ENCODE measurements at regions not wholly inside any gene's neighbourhood (a gene's known extent, or its start where the extent isn't known, plus 50 kb on each side); places are given as distances from the start of the nearest gene placed in this dataset.

DNA sequence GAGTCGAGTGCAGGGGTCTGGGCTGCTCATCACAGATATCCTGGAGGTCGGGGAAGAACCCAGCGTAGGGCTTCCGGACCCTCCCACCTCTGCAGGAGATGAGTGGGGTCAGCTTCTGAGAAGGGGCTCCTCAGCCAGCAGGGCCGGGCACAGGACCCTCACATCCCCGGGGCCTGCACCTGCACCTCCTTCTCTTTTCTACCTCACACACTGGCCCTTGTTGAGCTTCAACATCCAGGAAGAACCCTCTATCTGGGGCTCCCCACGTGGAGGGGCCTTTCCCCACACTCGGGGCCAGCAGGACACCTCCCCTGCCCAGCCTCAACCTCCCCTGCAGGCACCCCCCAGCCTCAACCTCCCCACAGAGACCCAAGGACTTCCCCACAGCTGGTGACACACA, 299.4 kb downstream of the CTTN start:
- TF ChIP-seq POLR2A (IDR thresholded peaks at IDR 0.05; ENCODE audit: insufficient read depth in 1 of 2, low read depth in 2 of 2, low read length in 2 of 2) (no peak), CREB1 (IDR thresholded peaks at IDR 0.05) (no peak), CREB1 (CRISPR knock-in tag; IDR thresholded peaks at IDR 0.05) (no peak), MAZ (IDR thresholded peaks at IDR 0.05; ENCODE audit: borderline replicate concordance, low read depth, low read length) (no peak), MAZ (CRISPR knock-in tag; IDR thresholded peaks at IDR 0.05; ENCODE audit: low read depth) (no peak), ZNF136 (CRISPR knock-in tag; IDR thresholded peaks at IDR 0.05; ENCODE audit: low read depth) (no peak)
- TF ChIP-seq, protein P1, sequence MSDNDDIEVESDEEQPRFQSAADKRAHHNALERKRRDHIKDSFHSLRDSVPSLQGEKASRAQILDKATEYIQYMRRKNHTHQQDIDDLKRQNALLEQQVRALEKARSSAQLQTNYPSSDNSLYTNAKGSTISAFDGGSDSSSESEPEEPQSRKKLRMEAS (IDR thresholded peaks at IDR 0.05): no peak
- TF ChIP-seq, protein P2, sequence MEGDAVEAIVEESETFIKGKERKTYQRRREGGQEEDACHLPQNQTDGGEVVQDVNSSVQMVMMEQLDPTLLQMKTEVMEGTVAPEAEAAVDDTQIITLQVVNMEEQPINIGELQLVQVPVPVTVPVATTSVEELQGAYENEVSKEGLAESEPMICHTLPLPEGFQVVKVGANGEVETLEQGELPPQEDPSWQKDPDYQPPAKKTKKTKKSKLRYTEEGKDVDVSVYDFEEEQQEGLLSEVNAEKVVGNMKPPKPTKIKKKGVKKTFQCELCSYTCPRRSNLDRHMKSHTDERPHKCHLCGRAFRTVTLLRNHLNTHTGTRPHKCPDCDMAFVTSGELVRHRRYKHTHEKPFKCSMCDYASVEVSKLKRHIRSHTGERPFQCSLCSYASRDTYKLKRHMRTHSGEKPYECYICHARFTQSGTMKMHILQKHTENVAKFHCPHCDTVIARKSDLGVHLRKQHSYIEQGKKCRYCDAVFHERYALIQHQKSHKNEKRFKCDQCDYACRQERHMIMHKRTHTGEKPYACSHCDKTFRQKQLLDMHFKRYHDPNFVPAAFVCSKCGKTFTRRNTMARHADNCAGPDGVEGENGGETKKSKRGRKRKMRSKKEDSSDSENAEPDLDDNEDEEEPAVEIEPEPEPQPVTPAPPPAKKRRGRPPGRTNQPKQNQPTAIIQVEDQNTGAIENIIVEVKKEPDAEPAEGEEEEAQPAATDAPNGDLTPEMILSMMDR (CRISPR knock-in tag; IDR thresholded peaks at IDR 0.05): no peak
